ENCODE measurements at regions not wholly inside any gene's neighbourhood (a gene's known extent, or its start where the extent isn't known, plus 50 kb on each side); places are given as distances from the start of the nearest gene placed in this dataset.

DNA sequence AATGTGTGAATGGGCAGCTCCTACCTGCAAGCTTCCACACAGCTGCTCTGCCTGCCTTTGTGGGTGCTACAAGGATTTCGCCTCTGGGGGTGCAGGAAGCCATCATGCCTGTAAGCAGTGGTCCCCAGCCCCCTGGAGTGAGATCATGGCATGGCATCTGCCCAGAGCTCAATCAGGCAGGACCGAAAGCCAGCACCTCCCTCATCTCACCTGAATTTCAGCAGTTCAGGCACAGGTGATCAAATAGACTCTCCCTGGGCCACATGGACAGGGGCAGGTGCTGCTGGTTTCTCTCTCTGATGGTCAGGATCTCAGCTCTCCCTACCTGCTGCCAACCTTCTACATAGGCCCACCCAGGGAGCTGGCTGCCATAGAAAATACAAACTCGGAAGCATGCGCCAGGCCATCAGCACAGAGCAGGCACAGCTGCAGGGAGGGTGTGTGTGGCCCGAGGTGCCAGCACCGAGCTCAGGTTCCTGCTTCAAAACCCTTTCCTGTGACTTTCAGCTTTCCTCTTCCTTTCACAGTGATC is 133.2 kb upstream of the ID2 start:
- TF ChIP-seq CREB1 (IDR thresholded peaks at IDR 0.05; ENCODE audit: low read depth) (no peak), TEAD4 (IDR thresholded peaks at IDR 0.05) (no peak), RAD21 (IDR thresholded peaks at IDR 0.05; ENCODE audit: low read depth) (no peak), TAF1 (IDR thresholded peaks at IDR 0.05; ENCODE audit: low read depth) (no peak), FOXM1 (IDR thresholded peaks at IDR 0.05; ENCODE audit: borderline replicate concordance, low read depth) (no peak), EP300 (IDR thresholded peaks at IDR 0.05; ENCODE audit: borderline replicate concordance) (no peak), YY1 (IDR thresholded peaks at IDR 0.05; ENCODE audit: low read depth) (no peak), TCF12 (IDR thresholded peaks at IDR 0.05; ENCODE audit: low read depth) (no peak)
- TF ChIP-seq, protein P1, sequence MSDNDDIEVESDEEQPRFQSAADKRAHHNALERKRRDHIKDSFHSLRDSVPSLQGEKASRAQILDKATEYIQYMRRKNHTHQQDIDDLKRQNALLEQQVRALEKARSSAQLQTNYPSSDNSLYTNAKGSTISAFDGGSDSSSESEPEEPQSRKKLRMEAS (IDR thresholded peaks at IDR 0.05): no peak
